ENCODE measurements at regions not wholly inside any gene's neighbourhood (a gene's known extent, or its start where the extent isn't known, plus 50 kb on each side); places are given as distances from the start of the nearest gene placed in this dataset.

DNA sequence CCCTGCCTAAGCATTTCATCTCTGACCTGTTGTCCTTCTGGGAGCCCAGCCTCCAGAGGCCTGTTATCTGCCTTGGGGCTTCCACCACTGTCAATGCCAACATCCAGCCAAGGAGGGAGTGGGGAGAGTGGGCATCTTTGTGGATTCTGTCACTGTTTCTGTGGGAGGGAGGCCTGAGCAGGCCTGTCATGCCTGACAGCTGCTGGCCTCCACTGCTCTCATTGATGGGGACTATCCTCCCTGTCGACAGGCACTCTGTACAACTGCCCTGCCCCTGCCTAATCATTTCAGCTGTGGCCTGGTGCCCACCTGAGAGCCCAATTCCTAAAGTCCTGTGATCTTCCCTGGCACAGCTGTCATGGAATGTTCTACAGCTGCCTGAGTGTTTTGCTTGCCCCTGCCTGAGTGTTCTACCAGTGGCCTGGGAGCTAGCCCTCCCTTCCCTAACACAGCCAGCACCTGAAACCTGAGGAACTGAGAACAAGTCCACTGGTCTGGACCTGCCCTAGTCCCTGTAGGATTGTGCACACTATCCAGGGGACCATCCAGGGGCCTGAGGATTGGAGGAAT is 145.3 kb downstream of the FAM83B start:
- DNase-seq (ENCODE audit: low spot score), result no peak

DNA sequence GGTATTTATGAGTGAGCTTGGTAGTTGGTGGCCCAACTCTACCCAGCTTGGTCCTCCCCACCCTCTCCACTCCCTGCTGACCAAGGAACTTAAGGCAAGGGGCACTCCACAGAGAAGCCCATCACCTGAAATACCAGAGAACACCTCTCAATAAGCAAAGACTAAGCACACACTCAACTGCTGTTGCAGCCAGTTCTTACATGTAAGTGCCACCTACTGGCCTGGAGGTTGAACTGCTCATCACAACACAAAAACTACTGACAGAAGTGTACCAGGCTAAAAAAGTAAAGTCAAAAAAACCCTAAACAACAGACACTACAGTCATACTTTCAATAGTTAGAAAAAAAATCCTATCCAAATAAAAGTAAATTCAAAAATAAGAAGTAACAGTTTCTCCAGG is 146.2 kb downstream of the FAM83B start:
- DNase-seq (ENCODE audit: low spot score), result peak; percentile 54

DNA sequence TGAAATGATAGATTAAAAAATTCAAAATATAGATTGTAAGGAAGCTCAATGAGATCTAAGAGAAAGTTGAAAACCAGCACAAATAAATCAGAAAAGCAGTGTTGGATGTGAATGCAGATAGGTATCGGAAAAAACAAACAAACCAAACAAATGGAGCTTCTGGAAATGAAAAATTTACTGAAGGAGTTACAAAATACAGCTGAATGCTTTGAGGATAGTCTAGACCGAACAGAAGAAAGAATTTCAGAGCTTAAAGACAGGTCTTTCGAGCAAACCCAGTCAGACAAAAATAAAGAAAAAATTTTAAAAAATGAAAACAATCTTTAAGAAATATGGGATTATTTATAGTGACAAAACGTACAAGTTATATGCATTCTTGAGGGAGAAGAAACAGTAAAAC is 146.7 kb downstream of the FAM83B start:
- no peak for DNase-seq (ENCODE audit: low spot score)

DNA sequence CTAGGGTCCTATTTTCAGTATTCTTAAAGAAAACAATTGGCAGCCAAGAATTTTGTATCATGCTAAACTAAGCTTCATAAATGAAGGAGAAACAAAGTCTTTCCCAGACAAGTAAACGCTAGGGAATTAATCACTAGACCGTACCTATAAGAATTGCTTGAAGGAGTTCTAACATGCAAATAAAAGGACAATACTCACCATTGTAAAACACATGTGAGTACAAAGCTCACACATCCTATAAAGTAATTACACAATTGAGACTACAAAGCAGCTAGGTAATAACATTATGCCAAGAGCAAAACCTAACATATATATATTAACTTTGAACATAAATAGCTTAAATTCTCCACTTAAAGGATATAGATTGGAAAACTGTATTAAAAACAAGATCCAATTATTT is 147.4 kb downstream of the FAM83B start:
- DNase-seq (ENCODE audit: low spot score), result no peak

DNA sequence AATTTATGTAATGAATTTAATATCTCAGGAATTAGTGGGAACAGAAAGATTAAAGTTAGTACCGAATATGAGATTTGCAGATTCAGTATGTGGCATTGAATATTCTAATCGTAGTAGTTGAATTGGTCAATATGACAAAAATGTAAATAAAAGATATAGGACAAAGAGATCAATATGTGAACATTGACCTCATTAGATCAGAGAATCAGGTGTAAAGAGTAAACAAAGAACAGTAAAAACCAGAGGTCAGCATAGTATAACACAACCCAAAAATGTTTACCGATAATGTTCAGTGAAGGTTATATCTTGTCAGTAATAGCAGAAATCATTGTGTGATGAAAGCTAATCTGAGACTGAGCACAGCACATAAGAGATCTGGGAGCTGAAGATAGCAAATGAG is 152.0 kb downstream of the FAM83B start:
- no peak for DNase-seq (ENCODE audit: low spot score)

DNA sequence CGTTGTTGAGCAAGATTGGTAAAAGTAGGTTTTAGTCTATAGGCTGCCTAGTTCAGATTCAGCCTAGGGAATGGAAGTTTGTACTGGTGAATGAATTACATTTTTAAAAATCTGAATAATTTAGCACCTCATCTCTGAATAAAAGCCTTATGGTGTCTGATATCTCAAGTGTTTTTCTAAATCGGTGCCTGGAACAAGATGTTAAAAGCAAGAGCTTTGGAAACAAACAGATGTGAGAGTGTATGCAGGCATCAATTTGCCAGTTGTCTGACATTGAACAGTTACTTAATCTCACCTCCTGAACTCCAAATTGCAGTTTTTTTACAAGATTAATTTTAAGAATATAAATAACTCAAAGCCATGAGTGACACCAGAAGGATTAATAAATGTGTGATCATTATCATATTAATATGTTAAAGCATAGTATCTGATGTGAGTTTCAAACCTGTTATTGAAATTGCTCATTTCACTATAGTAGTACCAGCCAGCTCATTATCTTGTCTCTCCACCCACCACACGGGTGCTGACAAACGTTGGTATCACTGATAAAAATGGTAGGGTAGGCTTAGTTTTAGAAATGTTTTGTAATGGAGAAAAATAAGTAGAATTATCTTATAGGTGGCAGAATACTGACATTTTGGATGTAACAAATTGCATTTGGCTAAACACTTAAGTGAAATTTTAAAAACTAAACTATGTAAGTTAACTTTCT is 157.3 kb downstream of the FAM83B start:
- no peak for DNase-seq (ENCODE audit: low spot score)

DNA sequence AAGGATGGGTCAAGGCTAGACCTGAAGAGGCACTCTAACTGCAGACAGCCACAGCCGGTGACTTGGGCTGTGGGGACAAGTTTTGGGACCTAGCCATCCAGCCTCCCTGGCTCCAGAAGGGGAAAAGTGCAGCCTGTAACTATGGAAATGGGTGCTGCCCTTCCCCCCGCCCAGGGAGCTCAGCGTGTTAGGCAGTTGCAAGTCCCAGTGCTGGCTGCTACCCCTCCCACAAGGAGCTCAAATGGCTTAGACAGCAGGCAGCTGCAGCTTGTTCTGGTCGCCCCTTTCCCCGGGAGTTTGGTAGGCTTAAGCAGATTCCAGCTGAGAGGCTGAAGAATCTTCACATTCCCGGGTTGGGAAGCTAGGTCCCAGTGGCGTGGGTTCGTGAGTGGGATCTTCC is 162.6 kb downstream of the FAM83B start:
- no peak for DNase-seq (ENCODE audit: low spot score)

DNA sequence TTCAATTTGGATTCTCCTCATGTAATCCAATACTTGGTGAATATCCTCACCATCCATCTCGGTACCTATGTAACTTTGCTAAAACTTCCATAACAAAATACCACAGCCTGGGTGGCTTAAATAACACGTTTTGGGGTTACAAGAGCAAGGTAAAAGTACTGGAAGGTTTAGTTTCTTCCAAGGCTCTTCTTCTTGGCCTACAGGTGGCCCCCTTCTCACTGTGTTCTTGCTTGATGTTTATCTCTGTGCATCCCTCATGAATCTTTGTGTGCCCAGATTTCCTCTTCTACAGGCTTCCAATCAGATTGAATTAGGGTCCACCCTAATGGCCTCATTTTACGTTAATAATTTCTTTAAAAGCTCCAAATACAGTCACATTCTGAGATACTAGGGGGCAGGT is 163.3 kb upstream of the HCRTR2 start:
- DNase-seq (ENCODE audit: low spot score), result no peak

DNA sequence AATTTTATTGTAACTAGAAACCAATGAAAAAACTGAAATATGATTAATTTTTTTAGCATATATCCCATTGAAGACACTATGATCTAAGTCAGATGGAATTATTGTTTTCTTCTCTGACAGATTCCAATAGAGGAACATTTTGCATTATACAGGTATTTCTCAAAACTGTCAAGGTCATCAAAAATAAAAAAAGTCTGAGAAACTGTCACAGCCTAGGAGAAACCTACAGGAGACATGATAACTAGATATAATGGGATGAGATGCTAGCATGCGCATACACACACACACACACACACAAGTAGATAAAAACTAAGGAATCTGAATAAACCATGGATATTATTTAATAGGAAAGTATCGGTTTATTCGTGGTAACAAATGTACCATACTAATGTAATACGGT is 161.9 kb upstream of the HCRTR2 start:
- no peak for DNase-seq (ENCODE audit: low spot score)

DNA sequence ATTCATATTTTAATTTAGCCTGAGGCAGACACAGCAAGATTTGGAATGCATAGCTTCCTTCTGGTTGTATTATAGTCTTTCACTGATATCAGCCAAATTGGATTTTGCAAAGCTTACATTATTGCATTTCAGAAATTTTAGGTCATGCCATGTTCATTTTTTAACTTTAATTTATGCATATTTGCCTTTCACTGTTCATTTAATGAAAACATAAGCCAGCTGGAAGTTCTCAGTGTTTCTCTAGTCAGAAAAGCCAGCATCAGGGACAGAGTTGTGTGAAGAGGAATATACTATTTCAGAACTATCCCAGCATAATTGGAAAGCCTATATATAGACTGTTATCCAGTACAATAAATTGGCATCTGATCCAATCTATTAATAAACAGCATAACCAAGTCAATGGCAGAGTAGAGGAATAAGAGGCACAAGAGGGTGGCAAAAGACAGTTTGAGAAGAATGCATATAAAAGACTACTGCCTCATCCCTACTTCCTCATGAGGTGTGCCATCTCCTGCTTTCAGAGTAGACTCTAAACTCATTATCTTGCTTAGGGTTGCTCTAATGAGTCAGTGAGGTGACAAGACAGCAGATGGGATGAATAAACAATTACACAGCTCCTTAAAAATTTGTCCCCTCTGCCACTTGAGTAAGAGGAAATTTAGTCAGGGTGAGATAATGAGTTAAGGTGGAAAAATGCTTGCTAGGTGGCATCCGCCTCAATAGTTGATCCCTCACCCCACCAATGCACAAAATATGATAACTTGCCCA is 159.8 kb upstream of the HCRTR2 start:
- no peak for DNase-seq (ENCODE audit: low spot score)

DNA sequence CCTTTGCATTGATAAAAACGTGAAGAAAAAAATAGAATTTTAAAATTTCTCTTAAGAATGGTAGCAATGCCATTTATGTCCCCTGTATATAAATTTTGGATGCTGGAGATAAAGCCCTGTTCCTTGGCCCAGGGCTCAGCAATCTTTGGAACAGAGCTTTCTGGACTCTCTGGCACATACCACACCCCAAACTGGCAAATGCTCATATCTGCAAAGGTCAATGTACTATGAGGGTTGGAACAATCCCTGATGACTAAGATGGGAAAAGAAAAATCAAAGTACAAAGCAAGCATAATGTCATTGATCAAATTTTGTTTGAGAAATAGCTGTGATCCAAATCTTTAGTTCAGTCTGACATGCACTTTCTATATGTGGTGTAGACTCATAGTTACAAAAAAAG is 158.1 kb upstream of the HCRTR2 start:
- no peak for DNase-seq (ENCODE audit: low spot score)

DNA sequence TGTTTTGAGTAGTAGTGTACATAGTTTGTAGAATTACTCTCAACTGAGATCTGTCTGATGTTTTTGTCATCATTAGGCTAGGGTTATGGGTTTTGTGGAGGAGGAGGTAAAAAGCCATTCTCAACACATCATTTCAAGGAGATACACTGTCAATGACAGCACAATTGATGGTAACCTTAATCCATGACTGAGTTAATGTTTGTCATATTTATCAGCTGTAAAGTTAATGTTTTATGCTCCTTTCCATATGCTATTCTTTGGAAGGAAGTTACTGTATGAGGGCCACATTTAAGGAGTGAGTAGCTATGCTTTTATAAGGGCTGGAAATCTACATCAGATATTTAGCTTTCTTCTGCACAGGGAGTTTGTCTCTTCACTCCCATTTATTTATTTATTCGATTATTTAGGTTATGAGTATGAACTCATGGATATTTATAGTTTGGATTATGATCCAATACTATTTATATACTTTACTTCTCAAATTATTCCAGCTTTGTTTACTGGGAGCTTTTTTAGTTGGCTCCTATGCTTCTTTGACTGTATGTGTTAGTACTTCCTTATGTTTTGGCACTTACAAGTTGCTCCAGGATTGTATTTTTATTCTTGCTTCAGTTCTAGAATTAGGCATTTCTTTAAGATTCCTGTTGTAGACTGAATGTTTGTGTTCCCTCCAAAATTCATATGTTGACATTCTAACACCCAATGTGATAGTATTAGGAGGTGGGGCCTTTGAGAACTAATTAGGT is 156.6 kb upstream of the HCRTR2 start:
- DNase-seq (ENCODE audit: low spot score), result no peak

DNA sequence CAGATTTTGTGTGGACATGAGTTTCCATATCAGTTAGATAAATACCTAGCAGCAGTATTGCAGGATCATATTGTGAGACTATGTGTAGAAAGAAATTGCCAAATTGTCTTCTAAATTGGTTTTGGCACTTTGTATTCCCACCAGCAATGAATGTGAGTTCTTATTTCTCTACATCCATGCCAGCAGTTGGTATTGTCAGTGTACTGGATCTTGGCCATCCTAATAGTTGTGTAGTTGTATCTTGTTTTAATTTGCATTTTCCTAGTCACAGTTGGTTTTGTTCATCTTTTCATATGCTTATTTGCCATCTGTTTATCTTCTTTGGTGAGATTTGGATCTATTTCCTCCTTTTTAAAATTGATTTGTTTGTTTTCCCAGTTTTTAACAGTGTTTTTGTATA is 154.7 kb upstream of the HCRTR2 start:
- DNase-seq (ENCODE audit: low spot score), result no peak

DNA sequence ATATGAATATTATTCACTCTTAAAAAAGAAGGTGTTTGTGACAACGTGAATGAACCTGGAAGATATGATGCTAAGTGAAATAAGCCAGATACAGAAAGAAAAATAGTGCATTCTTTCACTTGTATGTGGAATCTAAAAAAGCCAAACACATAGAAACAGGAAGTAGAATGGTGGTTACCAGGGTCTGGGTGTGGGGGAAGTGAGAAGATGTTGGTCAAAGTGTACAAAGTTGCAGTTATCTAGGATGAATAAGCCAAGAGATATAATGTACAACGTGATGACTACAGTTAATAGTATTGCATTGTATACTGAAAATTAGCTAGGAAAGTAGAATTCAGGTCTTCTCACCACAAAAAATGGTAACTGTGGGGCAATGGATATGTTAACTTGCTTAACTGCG is 151.1 kb upstream of the HCRTR2 start:
- no peak for DNase-seq (ENCODE audit: low spot score)

DNA sequence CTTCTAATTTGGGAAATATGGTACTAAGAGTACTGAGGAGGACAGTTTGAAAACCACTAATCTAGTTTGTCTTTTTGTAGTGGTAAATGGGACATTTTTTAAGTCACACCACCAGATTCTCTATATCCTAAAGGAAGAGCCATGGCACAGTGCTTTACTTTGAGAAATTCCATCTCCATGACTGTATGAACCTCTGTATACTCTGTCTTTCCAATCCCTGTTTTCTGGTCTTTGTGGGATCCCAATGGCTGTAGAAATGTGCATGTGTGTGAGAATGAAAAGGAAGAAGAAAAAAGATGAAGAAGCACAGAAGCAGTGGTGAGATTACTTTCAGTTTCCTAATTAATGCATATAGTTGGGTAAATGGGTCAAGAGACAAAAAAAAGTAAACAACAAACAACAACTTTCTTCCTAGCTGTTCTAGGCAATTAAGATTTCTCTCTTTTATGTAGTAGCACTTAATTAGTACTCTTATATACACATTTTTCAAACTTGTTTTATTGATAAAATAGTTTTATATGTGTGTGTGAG is 141.2 kb upstream of the HCRTR2 start:
- DNase-seq (ENCODE audit: low spot score), result peak; percentile 13

DNA sequence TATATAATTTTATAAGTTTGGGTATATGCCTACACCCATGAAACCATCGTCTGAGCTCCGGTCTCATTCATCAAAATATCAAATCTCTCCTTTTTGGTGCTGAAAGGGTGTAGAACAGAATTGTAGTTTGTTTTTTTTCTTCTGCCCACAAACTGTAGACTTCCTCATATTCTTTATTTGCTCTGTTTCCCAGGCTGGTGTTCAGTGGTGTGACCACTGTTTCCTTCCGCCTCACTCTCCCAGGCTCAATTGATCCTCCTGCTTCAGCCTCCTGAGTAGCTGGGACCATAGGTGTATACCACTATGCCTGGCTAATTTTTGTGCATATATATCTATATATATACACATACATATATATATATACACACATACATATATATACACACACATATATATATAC is 139.6 kb upstream of the HCRTR2 start:
- DNase-seq (ENCODE audit: low spot score), result no peak

DNA sequence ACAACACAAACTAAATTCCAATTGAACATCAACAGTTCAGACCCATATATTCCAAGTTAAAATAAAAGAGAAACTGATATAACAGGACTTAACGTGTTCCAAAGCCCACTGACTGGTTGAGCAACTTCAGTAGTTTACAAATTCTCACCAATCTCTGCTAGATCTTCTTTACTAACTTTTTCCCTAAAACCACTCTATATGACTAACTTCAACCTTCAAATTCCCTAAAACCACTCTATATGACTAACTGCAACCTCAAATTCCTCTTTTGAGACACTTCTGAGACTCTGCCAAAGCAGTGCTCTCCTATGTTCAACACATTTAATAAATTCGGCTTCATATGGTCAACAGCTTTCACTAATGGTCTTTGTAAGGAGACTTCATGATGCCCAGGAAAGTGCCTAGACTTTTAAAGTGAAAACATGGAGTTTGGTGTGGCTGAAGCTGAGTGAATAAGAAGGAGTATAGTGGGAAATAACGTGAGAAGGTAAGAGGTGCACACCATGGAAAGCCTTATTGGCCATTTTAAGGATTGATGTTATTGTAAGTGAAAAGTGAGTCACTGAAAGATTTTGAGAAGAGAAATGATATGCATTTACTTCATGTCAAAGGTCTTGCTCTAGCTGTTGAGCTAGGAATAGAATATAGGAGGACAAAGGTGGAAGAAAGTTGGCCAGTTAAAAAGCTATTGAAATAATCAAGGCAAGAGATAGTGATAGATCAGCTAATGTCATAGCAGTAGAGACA is 134.0 kb upstream of the HCRTR2 start:
- peak; percentile 71 for DNase-seq (ENCODE audit: low spot score)

DNA sequence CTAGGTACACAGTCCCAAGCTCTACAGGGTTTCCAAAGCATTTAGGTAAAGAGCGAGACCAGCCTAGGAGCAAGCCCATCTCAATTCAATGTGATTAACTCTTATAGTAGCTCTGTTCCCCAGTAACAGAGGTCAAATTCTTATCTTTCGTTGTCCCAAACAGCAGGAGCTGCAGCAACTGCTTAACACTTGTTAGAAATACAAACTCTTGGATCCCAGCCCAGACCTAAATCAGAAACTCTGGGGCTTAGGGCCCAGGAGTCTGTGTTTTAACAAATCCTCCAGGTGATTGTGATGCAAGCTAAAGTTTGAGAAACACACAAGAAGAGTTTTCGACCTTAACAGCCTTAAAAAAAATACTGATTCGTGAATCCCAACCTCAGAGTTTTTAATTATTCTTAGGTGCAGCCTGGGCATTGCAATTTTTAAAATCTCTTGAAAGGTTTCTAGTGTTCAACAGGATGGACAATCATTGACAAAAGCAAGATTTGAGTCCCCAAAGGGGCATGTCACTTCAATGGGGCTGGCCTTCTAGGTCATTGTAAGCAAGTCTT is 127.4 kb upstream of the HCRTR2 start:
- DNase-seq (ENCODE audit: low spot score), result peak; percentile 13

DNA sequence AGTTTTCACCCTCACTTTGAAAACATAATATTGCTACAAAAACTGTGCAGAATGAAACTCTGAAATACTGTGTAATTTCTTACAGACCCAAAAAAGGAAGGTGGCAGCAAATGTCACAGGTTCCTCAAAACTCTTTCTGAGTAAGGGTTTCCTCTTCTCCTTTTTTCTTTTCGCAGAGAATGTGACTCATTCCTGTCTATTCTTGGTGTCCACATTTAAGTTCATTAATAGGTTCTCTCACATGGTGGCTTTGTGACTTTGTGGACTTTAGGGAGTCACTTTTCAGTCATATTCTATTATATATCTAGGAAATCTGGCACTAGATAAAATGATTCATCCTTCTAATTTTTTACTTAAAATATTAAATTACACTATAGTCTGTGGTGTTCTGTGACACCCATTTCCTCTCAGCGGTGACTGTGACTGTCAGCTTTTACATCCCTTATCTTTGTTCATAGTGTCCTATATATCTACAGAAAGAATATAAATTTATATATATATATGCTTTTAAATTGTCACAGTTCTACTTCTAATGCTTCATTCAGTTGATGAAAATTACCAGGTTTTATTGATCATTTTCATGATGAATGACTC is 126.8 kb upstream of the HCRTR2 start:
- no peak for DNase-seq (ENCODE audit: low spot score)

DNA sequence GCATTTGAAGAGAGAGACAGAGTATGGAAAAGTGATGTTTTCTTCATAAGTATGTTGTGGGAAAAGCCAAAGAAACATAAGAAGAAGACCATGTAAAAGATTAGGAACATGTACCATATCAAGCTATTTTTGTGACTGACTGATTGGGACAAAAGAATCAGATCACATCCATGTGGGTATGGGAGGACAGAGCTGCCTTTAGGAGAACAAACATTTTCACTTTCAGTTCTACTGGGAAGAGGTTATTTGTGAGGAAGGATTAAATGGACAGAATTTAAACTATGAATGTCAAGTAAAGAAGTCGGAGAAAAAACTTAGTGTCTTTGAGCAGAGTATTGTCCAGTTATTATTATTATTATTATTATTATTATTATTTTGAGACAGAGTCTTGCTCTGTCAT is 124.4 kb upstream of the HCRTR2 start:
- DNase-seq (ENCODE audit: low spot score), result no peak

DNA sequence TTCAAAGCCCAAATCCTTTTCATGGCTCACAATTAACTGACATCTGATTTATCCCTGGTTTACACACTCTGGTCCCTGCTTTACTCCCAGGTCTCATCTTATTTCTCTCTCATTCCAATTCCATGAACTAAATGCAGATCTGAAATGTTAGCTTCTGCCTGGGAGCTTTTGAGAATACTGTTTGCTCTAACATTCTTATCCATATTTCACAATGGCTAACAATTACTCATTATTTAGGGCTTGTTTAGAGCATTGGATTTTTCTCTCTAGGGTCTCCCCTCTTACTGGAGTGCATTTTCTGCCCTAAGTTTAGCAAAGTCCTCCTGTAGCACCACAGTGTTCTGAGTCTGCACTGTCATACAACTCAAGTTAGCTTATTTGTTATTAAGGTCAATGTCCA is 121.5 kb upstream of the HCRTR2 start:
- no peak for DNase-seq (ENCODE audit: low spot score)
